IMR-90 (cell line): ENCODE measurements at regions not wholly inside any gene's neighbourhood (a gene's known extent, or its start where the extent isn't known, plus 50 kb on each side); places are given as distances from the start of the nearest gene placed in this dataset.

Experiments used
- ATAC-seq: fragments of 200-7000 bp; cut with Tn5 transposase; 2 replicates; pipeline ENCODE4 v1.9.1; 2020; ENCODE audit warnings: low read depth, mild to moderate bottlenecking, moderate library complexity
- BruUV-seq: library from RNA; stranded (reverse); fragments of 400-500 nt; replicated peaks from 2 replicates; lab custom pipeline; 2021; lab: Mats Ljungman, UMichigan
- CTCF ChIA-PET: fragments of 300-600 bp; formaldehyde crosslinking; extraction: SDS; loops from one replicate; lab custom pipeline; 2021; ENCODE audit warnings: antibody characterized with exemption; lab: Yijun Ruan, JAX
- POLR2A ChIA-PET: fragments of 300-600 bp; sonication (Branson Sonifier 250); formaldehyde crosslinking; loops from one replicate; lab custom pipeline; 2022; ENCODE audit warnings: antibody characterized with exemption; ENCODE audit not compliant: unreplicated experiment; lab: Charles Lee
- DNase-seq: peaks from one replicate; pipeline ENCODE4 v3.0.0; 2013
- H2AFZ ChIP-seq: replicated peaks from 2 replicates; pipeline ENCODE3; 2013; ENCODE audit warnings: low read length, mild to moderate bottlenecking; ENCODE audit not compliant: poor library complexity
- H2AK5ac ChIP-seq: 2 replicates; pipeline ENCODE4 v1.6.1; 2013; ENCODE audit warnings: low read depth, low read length, inconsistent platforms
- H2AK9ac ChIP-seq: replicated peaks from 2 replicates; pipeline ENCODE3; 2013; ENCODE audit warnings: mild to moderate bottlenecking, low read depth, low read length, moderate library complexity; ENCODE audit not compliant: poor library complexity
- H2BK120ac ChIP-seq: 2 replicates; pipeline ENCODE4 v1.6.1; 2013; ENCODE audit warnings: low read depth, low read length, inconsistent platforms
- H2BK15ac ChIP-seq: 3 replicates; pipeline ENCODE4 v1.6.1; 2013; ENCODE audit warnings: low read depth, low read length, inconsistent platforms
- H2BK20ac ChIP-seq: 2 replicates; pipeline ENCODE4 v1.6.1; 2013; ENCODE audit warnings: low read depth, mild to moderate bottlenecking, inconsistent platforms, low read length, moderate library complexity
- H2BK5ac ChIP-seq: 2 replicates; pipeline ENCODE4 v1.6.1; 2013; ENCODE audit warnings: mild to moderate bottlenecking, low read depth, low read length, inconsistent platforms; ENCODE audit not compliant: poor library complexity, severe bottlenecking
- H3K14ac ChIP-seq: replicated peaks from 2 replicates; pipeline ENCODE4 v1.6.1; 2013; ENCODE audit warnings: low read depth, low read length, inconsistent platforms
- H3K18ac ChIP-seq: 2 replicates; pipeline ENCODE4 v1.6.1; 2013; ENCODE audit warnings: low read depth, low read length, control low read depth
- H3K23ac ChIP-seq: 2 replicates; pipeline ENCODE4 v1.6.1; 2013; ENCODE audit warnings: low read depth, low read length, inconsistent platforms
- H3K27ac ChIP-seq: 2 replicates; pipeline ENCODE4 v1.5.1; 2013; ENCODE audit warnings: mild to moderate bottlenecking, control low read depth, low read length; ENCODE audit not compliant: insufficient read depth
- H3K27me3 ChIP-seq: 2 replicates; pipeline ENCODE4 v1.6.1; 2013; ENCODE audit warnings: low read length; ENCODE audit not compliant: control insufficient read depth, insufficient read depth
- H3K36me3 ChIP-seq: 2 replicates; pipeline ENCODE4 v1.6.1; 2013; ENCODE audit warnings: low read length, mixed read lengths; ENCODE audit not compliant: control insufficient read depth, insufficient read depth
- H3K4ac ChIP-seq: 2 replicates; pipeline ENCODE4 v1.6.1; 2013; ENCODE audit warnings: low read depth, low read length, inconsistent platforms
- H3K4me1 ChIP-seq: 2 replicates; pipeline ENCODE4 v1.6.1; 2013; ENCODE audit warnings: low read length, mixed read lengths; ENCODE audit not compliant: control insufficient read depth, insufficient read depth
- H3K4me2 ChIP-seq: 2 replicates; pipeline ENCODE4 v1.6.1; 2013; ENCODE audit warnings: low read depth, mild to moderate bottlenecking, control low read depth, low read length, moderate library complexity
- H3K4me3 ChIP-seq: 2 replicates; pipeline ENCODE4 v1.5.1; 2013; ENCODE audit warnings: low read depth, mild to moderate bottlenecking, control low read depth, low read length, moderate library complexity; ENCODE audit not compliant: insufficient read depth
- H3K56ac ChIP-seq: 2 replicates; pipeline ENCODE4 v1.6.1; 2013; ENCODE audit warnings: low read length, inconsistent platforms; ENCODE audit not compliant: insufficient read depth; ENCODE audit errors: extremely low read depth
- H3K79me1 ChIP-seq, 2 experiments: 2 replicates each; pipeline ENCODE4 v1.6.1; 2013; ENCODE audit warnings: low read length in 2 of 2, inconsistent platforms in 1 of 2, low read depth in 1 of 2
- H3K9ac ChIP-seq: 2 replicates; pipeline ENCODE4 v1.6.1; 2013; ENCODE audit warnings: low read depth, low read length, control low read depth
- H3K9me1 ChIP-seq: 2 replicates; pipeline ENCODE4 v1.6.1; 2013; ENCODE audit warnings: low read length, inconsistent platforms; ENCODE audit not compliant: insufficient read depth
- H3K9me3 ChIP-seq: 2 replicates; pipeline ENCODE4 v1.6.1; 2013; ENCODE audit warnings: low read length; ENCODE audit not compliant: control insufficient read depth, insufficient read depth
- H4K20me1 ChIP-seq: 2 replicates; pipeline ENCODE4 v1.6.1; 2013; ENCODE audit warnings: low read length, inconsistent platforms; ENCODE audit not compliant: insufficient read depth
- H4K5ac ChIP-seq: 2 replicates; pipeline ENCODE4 v1.6.1; 2013; ENCODE audit warnings: mild to moderate bottlenecking, low read depth, low read length, control low read depth
- H4K8ac ChIP-seq, 2 experiments: 2 replicates each; pipeline ENCODE4 v1.6.1; 2013; ENCODE audit warnings: low read depth in 2 of 2, low read length in 2 of 2, control low read depth in 1 of 2, inconsistent platforms in 1 of 2
- H4K91ac ChIP-seq: 2 replicates; pipeline ENCODE4 v1.6.1; 2013; ENCODE audit warnings: low read depth, low read length, inconsistent platforms; ENCODE audit not compliant: insufficient read depth
- CEBPB ChIP-seq: IDR thresholded peaks from 2 replicates; pipeline ENCODE4 v1.6.1; 2012; ENCODE audit warnings: low read depth, low read length, improper control_type of control experiment
- ELK1 ChIP-seq: fragments of 150-350 bp; IDR thresholded peaks from 2 replicates; pipeline ENCODE4 v1.6.1; 2016; ENCODE audit warnings: low read depth, mild to moderate bottlenecking, low read length, moderate library complexity, borderline replicate concordance
- MAFK ChIP-seq: IDR thresholded peaks from 2 replicates; pipeline ENCODE4 v1.6.1; 2012; ENCODE audit warnings: low read depth, low read length, improper control_type of control experiment
- MXI1 ChIP-seq: IDR thresholded peaks from 2 replicates; pipeline ENCODE4 v1.6.1; 2012; ENCODE audit warnings: low read depth, mild to moderate bottlenecking, low read length, moderate library complexity, borderline replicate concordance
- POLR2A ChIP-seq: IDR thresholded peaks from 2 replicates; pipeline ENCODE4 v1.6.1; 2012; ENCODE audit warnings: mild to moderate bottlenecking, low read depth, low read length
- RAD21 ChIP-seq: IDR thresholded peaks from 2 replicates; pipeline ENCODE4 v1.6.1; 2012; ENCODE audit warnings: low read length, improper control_type of control experiment
- WGBS, 2 experiments: methylation state at CpG; one replicate each; pipeline versions ENCODE4 v1.1.5 to v1.1.7; 2013; ENCODE audit warnings: missing lambda C conversion rate in 2 of 2; ENCODE audit not compliant: insufficient read length in 1 of 2; ENCODE audit errors: extremely low coverage in 2 of 2; 5-methylcytosine and 5-hydroxymethylcytosine counted together
- dilution Hi-C: fragments of 300-500 bp; cut with HindIII; formaldehyde crosslinking; loops from one replicate; pipeline ENCODE4 v1.14.3; 2018; ENCODE audit warnings: low sequenced_read_pairs; ENCODE audit not compliant: unreplicated experiment
- in situ Hi-C: fragments of 300-500 bp; cut with MboI; formaldehyde crosslinking; loops from 3 replicates; pipeline ENCODE4 v1.14.3; 2019; ENCODE audit warnings: low sequenced_read_pairs, inconsistent platforms, mixed read lengths
- intact Hi-C: fragments of 100-400 bp; cut with micrococcal nuclease; formaldehyde crosslinking; loops from 2 replicates; pipeline ENCODE4 v1.10.0; 2022

- H4K91ac ChIP-seq: no peak overlapping the region
- dilution Hi-C loops (no loop called here), intact Hi-C loops (no loop called here), in situ Hi-C loops (no loop called here)
- no peak overlapping the region for H3K14ac ChIP-seq
- no peak overlapping the region for H4K8ac ChIP-seq
- ATAC-seq: no peak
- no peak overlapping the region for H3K4ac ChIP-seq
- no peaks in the 10 kb centered on the region for H3K36me3 ChIP-seq
- H3K4me3 ChIP-seq: no peak overlapping the region
- H4K20me1 ChIP-seq: no peaks in the 10 kb centered on the region
- TF ChIP-seq RAD21 (no peak), ELK1 (no peak), CEBPB (no peak), POLR2A (no peak), MAFK (no peak), MXI1 (no peak)
- no peak overlapping the region for H2AFZ ChIP-seq
- ChIA-PET POLR2A (no interaction called here), CTCF (no interaction called here)
- H2AK5ac ChIP-seq: no peak overlapping the region; the same call in 1 of the 2 replicates
- no peaks in the 10 kb centered on the region for H3K4me1 ChIP-seq
- no peaks in the 10 kb centered on the region for H3K79me1 ChIP-seq
- no peak overlapping the region for H2AK9ac ChIP-seq
- no peak overlapping the region for H3K27ac ChIP-seq
- no peak overlapping the region for H3K23ac ChIP-seq
- no peak overlapping the region for H4K5ac ChIP-seq
- BruUV-seq: no TSS peak
- no peak overlapping the region for H3K4me2 ChIP-seq
- H2BK5ac ChIP-seq: no peak overlapping the region
- H3K27me3 ChIP-seq: no peaks in the 10 kb centered on the region
- WGBS, 2 experiments: 100% methylated on average over 1 of the region's 3 CpGs; no CpG with 5 or more reads in 1 of the 2 experiments
- H3K9me1 ChIP-seq: no peaks in the 10 kb centered on the region
- H3K9ac ChIP-seq: no peak overlapping the region
- H2BK20ac ChIP-seq: peak overlapping the region; percentile 35; the same call in 1 of the 2 replicates
- H3K9me3 ChIP-seq: no peaks in the 10 kb centered on the region
- peak overlapping the region; percentile 87; the same call in 1 of the 3 replicates for H2BK15ac ChIP-seq
- H3K56ac ChIP-seq: no peak overlapping the region
- DNase-seq: no peak
- 0 out of 2 replicates have a peak overlapping the region, but pooled peaks have one; percentile 23 for H2BK120ac ChIP-seq
- H3K18ac ChIP-seq: no peak overlapping the region
These were observed 1218.4 kb upstream of the CITED2 start for GRCh38 chr6:140592877-140593276.
